DOHH2 (cell line): ENCODE measurements at regions not wholly inside any gene's neighbourhood (a gene's known extent, or its start where the extent isn't known, plus 50 kb on each side); places are given as distances from the start of the nearest gene placed in this dataset.

Experiments
- CTCF ChIP-seq: fragments of 200-600 bp; sonication (generic); IDR thresholded peaks from one replicate; pipeline ENCODE4 v1.5.1; 2014; ENCODE audit warnings: antibody characterized with exemption, mild to moderate bottlenecking, low read depth, low read length; ENCODE audit not compliant: poor library complexity, severe bottlenecking
- EZH2phosphoT487 ChIP-seq: fragments of 200-600 bp; sonication (generic); IDR thresholded peaks from 2 replicates; pipeline ENCODE4 v1.6.1; 2017; ENCODE audit warnings: borderline replicate concordance, mild to moderate bottlenecking, antibody characterized with exemption, low read length, moderate library complexity, mixed read lengths

- TF ChIP-seq CTCF = peak; percentile 54
- no peak for TF ChIP-seq EZH2phosphoT487
These were observed 51.4 kb upstream of the TMEM132E start for GRCh38 chr17:34527908-34528470.
